GM23338 (cell line): ENCODE measurements at regions not wholly inside any gene's neighbourhood (a gene's known extent, or its start where the extent isn't known, plus 50 kb on each side); places are given as distances from the start of the nearest gene placed in this dataset.

Experiments used
- CREB1 ChIP-seq: fragments of 250-450 bp; sonication (Bioruptor Pico); IDR thresholded peaks from 2 replicates; pipeline ENCODE4 v1.5.0; 2020; ENCODE audit warnings: low read depth, mild to moderate bottlenecking, moderate library complexity
- EZH2 ChIP-seq: fragments of 200-600 bp; sonication (generic); IDR thresholded peaks from one replicate; pipeline ENCODE4 v1.8.0; 2017; ENCODE audit warnings: antibody characterized with exemption, mild to moderate bottlenecking, low read depth; ENCODE audit not compliant: unreplicated experiment
- EZH2phosphoT487 ChIP-seq: fragments of 200-600 bp; sonication (generic); IDR thresholded peaks from one replicate; pipeline ENCODE4 v1.8.1; 2018; ENCODE audit warnings: antibody characterized with exemption; ENCODE audit not compliant: unreplicated experiment
- JUNB ChIP-seq: IDR thresholded peaks from one replicate; pipeline ENCODE4 v1.6.1; 2016; ENCODE audit warnings: antibody characterized with exemption; ENCODE audit not compliant: unreplicated experiment
- POLR2AphosphoS5 ChIP-seq: IDR thresholded peaks from 2 replicates; pipeline ENCODE4 v1.6.1; 2016; ENCODE audit warnings: antibody characterized with exemption, low read depth
- TF ChIP-seq, protein P1 (sequence below), 2 experiments: fragments of 200-600 bp in 1 of 2; sonication (generic) in 1 of 2; conservative IDR thresholded peaks; 2 replicates each; pipeline versions ENCODE4 v1.5.1 to v1.6.1; 2016 to 2017; ENCODE audit warnings: antibody characterized with exemption in 2 of 2, low read depth in 2 of 2, mild to moderate bottlenecking in 2 of 2, moderate library complexity in 1 of 2
- TF ChIP-seq, protein P2 (sequence below): IDR thresholded peaks from one replicate; pipeline ENCODE4 v1.6.1; 2018; ENCODE audit warnings: antibody characterized with exemption; ENCODE audit not compliant: unreplicated experiment
- TF ChIP-seq, protein P3 (sequence below): IDR thresholded peaks from 2 replicates; pipeline ENCODE4 v1.6.1; 2016; ENCODE audit warnings: antibody characterized with exemption

GRCh38 chr1:195745189-195746010 lies 862.8 kb downstream of the KCNT2 start:
- TF ChIP-seq CREB1 (CRISPR knock-in tag) (no peak), EZH2 (no peak), EZH2phosphoT487 (no peak), POLR2AphosphoS5 (no peak), JUNB (no peak)
- TF ChIP-seq, protein P1, sequence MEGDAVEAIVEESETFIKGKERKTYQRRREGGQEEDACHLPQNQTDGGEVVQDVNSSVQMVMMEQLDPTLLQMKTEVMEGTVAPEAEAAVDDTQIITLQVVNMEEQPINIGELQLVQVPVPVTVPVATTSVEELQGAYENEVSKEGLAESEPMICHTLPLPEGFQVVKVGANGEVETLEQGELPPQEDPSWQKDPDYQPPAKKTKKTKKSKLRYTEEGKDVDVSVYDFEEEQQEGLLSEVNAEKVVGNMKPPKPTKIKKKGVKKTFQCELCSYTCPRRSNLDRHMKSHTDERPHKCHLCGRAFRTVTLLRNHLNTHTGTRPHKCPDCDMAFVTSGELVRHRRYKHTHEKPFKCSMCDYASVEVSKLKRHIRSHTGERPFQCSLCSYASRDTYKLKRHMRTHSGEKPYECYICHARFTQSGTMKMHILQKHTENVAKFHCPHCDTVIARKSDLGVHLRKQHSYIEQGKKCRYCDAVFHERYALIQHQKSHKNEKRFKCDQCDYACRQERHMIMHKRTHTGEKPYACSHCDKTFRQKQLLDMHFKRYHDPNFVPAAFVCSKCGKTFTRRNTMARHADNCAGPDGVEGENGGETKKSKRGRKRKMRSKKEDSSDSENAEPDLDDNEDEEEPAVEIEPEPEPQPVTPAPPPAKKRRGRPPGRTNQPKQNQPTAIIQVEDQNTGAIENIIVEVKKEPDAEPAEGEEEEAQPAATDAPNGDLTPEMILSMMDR (conservative IDR thresholded peaks at IDR 0.05; ENCODE audit: low read depth in 2 of 2): no peak
- TF ChIP-seq, protein P2, sequence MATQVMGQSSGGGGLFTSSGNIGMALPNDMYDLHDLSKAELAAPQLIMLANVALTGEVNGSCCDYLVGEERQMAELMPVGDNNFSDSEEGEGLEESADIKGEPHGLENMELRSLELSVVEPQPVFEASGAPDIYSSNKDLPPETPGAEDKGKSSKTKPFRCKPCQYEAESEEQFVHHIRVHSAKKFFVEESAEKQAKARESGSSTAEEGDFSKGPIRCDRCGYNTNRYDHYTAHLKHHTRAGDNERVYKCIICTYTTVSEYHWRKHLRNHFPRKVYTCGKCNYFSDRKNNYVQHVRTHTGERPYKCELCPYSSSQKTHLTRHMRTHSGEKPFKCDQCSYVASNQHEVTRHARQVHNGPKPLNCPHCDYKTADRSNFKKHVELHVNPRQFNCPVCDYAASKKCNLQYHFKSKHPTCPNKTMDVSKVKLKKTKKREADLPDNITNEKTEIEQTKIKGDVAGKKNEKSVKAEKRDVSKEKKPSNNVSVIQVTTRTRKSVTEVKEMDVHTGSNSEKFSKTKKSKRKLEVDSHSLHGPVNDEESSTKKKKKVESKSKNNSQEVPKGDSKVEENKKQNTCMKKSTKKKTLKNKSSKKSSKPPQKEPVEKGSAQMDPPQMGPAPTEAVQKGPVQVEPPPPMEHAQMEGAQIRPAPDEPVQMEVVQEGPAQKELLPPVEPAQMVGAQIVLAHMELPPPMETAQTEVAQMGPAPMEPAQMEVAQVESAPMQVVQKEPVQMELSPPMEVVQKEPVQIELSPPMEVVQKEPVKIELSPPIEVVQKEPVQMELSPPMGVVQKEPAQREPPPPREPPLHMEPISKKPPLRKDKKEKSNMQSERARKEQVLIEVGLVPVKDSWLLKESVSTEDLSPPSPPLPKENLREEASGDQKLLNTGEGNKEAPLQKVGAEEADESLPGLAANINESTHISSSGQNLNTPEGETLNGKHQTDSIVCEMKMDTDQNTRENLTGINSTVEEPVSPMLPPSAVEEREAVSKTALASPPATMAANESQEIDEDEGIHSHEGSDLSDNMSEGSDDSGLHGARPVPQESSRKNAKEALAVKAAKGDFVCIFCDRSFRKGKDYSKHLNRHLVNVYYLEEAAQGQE: no peak
- TF ChIP-seq, protein P3, sequence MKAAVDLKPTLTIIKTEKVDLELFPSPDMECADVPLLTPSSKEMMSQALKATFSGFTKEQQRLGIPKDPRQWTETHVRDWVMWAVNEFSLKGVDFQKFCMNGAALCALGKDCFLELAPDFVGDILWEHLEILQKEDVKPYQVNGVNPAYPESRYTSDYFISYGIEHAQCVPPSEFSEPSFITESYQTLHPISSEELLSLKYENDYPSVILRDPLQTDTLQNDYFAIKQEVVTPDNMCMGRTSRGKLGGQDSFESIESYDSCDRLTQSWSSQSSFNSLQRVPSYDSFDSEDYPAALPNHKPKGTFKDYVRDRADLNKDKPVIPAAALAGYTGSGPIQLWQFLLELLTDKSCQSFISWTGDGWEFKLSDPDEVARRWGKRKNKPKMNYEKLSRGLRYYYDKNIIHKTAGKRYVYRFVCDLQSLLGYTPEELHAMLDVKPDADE: no peak
